ENCODE measurements at regions not wholly inside any gene's neighbourhood (a gene's known extent, or its start where the extent isn't known, plus 50 kb on each side); places are given as distances from the start of the nearest gene placed in this dataset.

DNA sequence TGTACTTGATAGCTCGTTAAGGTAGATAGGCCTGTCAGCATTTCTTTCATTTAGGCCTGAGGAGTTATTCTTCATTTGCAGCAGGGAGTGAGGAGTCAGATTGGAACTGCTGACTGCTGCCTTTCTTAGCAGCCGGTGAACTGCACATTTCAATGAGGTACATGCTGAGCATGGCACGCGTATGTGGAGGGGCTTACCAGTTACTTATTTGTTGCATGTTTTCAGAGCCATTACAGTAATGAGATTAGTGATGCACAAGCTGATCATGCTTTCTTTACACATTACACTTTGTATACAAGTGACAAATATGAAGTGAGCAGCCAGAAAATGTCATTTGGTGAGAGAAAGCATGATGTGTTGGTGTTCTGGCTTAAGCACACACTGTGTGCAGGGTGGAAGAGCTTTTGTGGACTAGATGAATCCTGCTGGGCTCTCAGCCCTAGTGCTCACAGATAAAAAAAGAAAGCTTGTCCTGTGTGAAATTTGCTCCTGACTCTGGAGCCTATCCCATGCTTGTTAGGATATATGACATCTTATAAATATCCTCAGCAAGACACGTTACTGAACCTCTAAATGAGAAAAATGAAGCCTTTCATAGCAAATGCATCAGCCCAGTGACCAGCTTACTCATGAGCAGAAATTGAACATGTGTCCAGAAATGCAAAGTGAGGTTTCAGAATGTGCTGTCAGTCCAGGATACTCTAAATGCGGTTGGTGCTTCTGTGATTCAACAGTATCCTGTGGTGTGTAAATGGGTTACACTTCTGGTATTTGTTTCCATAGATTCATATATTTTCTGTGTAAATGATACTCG, 574.7 kb upstream of the ADGRL2 start:
- TF ChIP-seq POLR2A (IDR thresholded peaks at IDR 0.05) (no peak), CTCF (IDR thresholded peaks at IDR 0.05 in 8 of 11, conservative IDR thresholded peaks at IDR 0.05 in 3 of 11) (no peak), POLR2AphosphoS5 (IDR thresholded peaks at IDR 0.05) (no peak)
